Transverse colon (tissue), 4 donors: ENCODE measurements at regions not wholly inside any gene's neighbourhood (a gene's known extent, or its start where the extent isn't known, plus 50 kb on each side); places are given as distances from the start of the nearest gene placed in this dataset.

Experiments used
- CTCF ChIP-seq, 5 experiments: fragments of 200-600 bp in 3 of 5; fragments of 450-650 bp in 2 of 5; sonication (generic) in 3 of 5; IDR thresholded peaks; 1 replicate in 2 of 5; 2 replicates in 3 of 5; pipeline ENCODE4 v1.5.1; 2016 to 2017; ENCODE audit warnings: antibody characterized with exemption in 5 of 5, inconsistent platforms in 3 of 5, mild to moderate bottlenecking in 2 of 5, moderate library complexity in 1 of 5
- POLR2A ChIP-seq: fragments of 450-650 bp; IDR thresholded peaks from one replicate; pipeline ENCODE4 v1.6.1; 2016; ENCODE audit warnings: antibody characterized with exemption, mild to moderate bottlenecking, moderate library complexity
- POLR2AphosphoS5 ChIP-seq, 3 donors: sonication (generic); formaldehyde crosslinking; IDR thresholded peaks; one replicate each; pipeline ENCODE4 v1.6.1; 2016; ENCODE audit warnings: antibody characterized with exemption in 3 of 3

- TF ChIP-seq CTCF (IDR thresholded peaks at IDR 0.05), result no peak
- no peak for TF ChIP-seq POLR2A
- TF ChIP-seq POLR2AphosphoS5 (IDR thresholded peaks at IDR 0.05), result no peak
Observed at GRCh38 chr15:95872366-95872771, 458.1 kb upstream of the NR2F2 start.
